H1 (cell line): ENCODE measurements at regions not wholly inside any gene's neighbourhood (a gene's known extent, or its start where the extent isn't known, plus 50 kb on each side); places are given as distances from the start of the nearest gene placed in this dataset.

Experiments
- CTCF ChIA-PET: fragments of 300-600 bp; sonication (Branson Sonifier 250); formaldehyde crosslinking; loops from one replicate; lab custom pipeline; 2021; ENCODE audit not compliant: partially characterized antibody; lab: Charles Lee
- POLR2A ChIA-PET: fragments of 300-600 bp; sonication (Branson Sonifier 250); formaldehyde crosslinking; loops from one replicate; lab custom pipeline; 2021; ENCODE audit warnings: inconsistent platforms; ENCODE audit not compliant: partially characterized antibody; lab: Charles Lee
- DNase-seq, 2 experiments: peaks; one replicate each; pipeline versions ENCODE4 v3.0.0 to v3.0.0-alpha.2; 2010 to 2022; ENCODE audit warnings: low spot score in 2 of 2, low read depth in 1 of 2, mixed read lengths in 1 of 2
- FAIRE-seq: peaks from 2 replicates; lab custom pipeline; 2011; peaks lifted over from hg19 to GRCh38; lab: Jason Lieb, UNC
- H2AFZ ChIP-seq: 2 replicates; pipeline ENCODE4 v1.8.1; 2012; ENCODE audit warnings: low read length, inconsistent platforms
- H2AK5ac ChIP-seq: 2 replicates; pipeline ENCODE4 v1.6.1; 2013; ENCODE audit warnings: low read depth, low read length
- H2BK120ac ChIP-seq: replicated peaks from 2 replicates; pipeline ENCODE3; 2013; ENCODE audit warnings: low read depth, low read length, inconsistent platforms
- H2BK12ac ChIP-seq: 2 replicates; pipeline ENCODE4 v1.6.1; 2013; ENCODE audit warnings: low read depth, low read length
- H2BK15ac ChIP-seq: 2 replicates; pipeline ENCODE4 v1.6.1; 2013; ENCODE audit warnings: low read length
- H2BK20ac ChIP-seq: 2 replicates; pipeline ENCODE4 v1.6.1; 2013; ENCODE audit warnings: low read length
- H2BK5ac ChIP-seq: 2 replicates; pipeline ENCODE4 v1.6.1; 2013; ENCODE audit warnings: low read depth, low read length
- H3K14ac ChIP-seq: 2 replicates; pipeline ENCODE4 v1.6.1; 2013; ENCODE audit warnings: inconsistent platforms; ENCODE audit not compliant: insufficient read length
- H3K18ac ChIP-seq: 2 replicates; pipeline ENCODE4 v1.6.1; 2013; ENCODE audit warnings: low read length; ENCODE audit errors: extremely low read depth
- H3K23ac ChIP-seq: 2 replicates; pipeline ENCODE4 v1.6.1; 2013; ENCODE audit warnings: inconsistent platforms; ENCODE audit not compliant: insufficient read length
- H3K23me2 ChIP-seq: 2 replicates; pipeline ENCODE4 v1.6.1; 2013; ENCODE audit warnings: low read depth, low read length
- H3K27ac ChIP-seq: 2 replicates; pipeline ENCODE4 v1.6.1; 2011; ENCODE audit warnings: low read depth, low read length, inconsistent platforms
- H3K27me3 ChIP-seq, 4 experiments: replicated peaks in 1 of 4; 1 replicate in 1 of 4; 2 replicates in 3 of 4; pipeline versions ENCODE4 v1.6.1 to v1.8.1; 2011 to 2013; ENCODE audit warnings: low read length in 3 of 4, mild to moderate bottlenecking in 3 of 4, inconsistent platforms in 2 of 4, mixed read lengths in 2 of 4, moderate library complexity in 1 of 4; ENCODE audit not compliant: control insufficient read depth in 3 of 4, insufficient read depth in 3 of 4; ENCODE audit errors: extremely low read depth in 1 of 4
- H3K36me3 ChIP-seq, 4 experiments: 2 replicates each; pipeline versions ENCODE4 v1.6.1 to v1.8.1; 2011 to 2013; ENCODE audit warnings: mild to moderate bottlenecking in 4 of 4, low read length in 3 of 4, moderate library complexity in 2 of 4, control low read depth in 1 of 4, inconsistent platforms in 1 of 4; ENCODE audit not compliant: insufficient read depth in 4 of 4, control insufficient read depth in 2 of 4
- H3K4ac ChIP-seq: replicated peaks from 2 replicates; pipeline ENCODE3; 2013; ENCODE audit warnings: low read length, low read depth, mixed read lengths, inconsistent platforms; ENCODE audit not compliant: insufficient read length
- H3K4me1 ChIP-seq, 4 experiments: replicated peaks in 1 of 4; 1 replicate in 1 of 4; 2 replicates in 3 of 4; pipeline versions ENCODE4 v1.6.1 to v1.8.1; 2011 to 2013; ENCODE audit warnings: low read length in 3 of 4, inconsistent platforms in 2 of 4, mixed read lengths in 1 of 4; ENCODE audit not compliant: insufficient read depth in 4 of 4, control insufficient read depth in 3 of 4
- H3K4me2 ChIP-seq, 2 experiments: 2 replicates each; pipeline versions ENCODE4 v1.6.1 to v1.8.1; 2011 to 2013; ENCODE audit warnings: low read depth in 2 of 2, low read length in 2 of 2, control low read depth in 1 of 2, inconsistent platforms in 1 of 2, mild to moderate bottlenecking in 1 of 2; ENCODE audit not compliant: insufficient read depth in 1 of 2
- H3K4me3 ChIP-seq, 4 experiments: fragments of 200-600, 300-600 bp in 1 of 4; sonication (generic), shearing (Covaris generic), sonication (Bioruptor Twin) in 1 of 4; 2 replicates each; pipeline versions ENCODE4 v1.5.1 to v1.8.1; 2011 to 2016; ENCODE audit warnings: low read length in 4 of 4, low read depth in 3 of 4, control low read depth in 2 of 4, inconsistent platforms in 2 of 4, mild to moderate bottlenecking in 2 of 4, mixed read lengths in 1 of 4, moderate library complexity in 1 of 4; ENCODE audit not compliant: insufficient read depth in 2 of 4; ENCODE audit errors: extremely low read depth in 1 of 4
- H3K56ac ChIP-seq: replicated peaks from 2 replicates; pipeline ENCODE3; 2013; ENCODE audit warnings: low read depth, mild to moderate bottlenecking, mixed read lengths, low read length, inconsistent platforms; ENCODE audit not compliant: insufficient read length
- H3K79me1 ChIP-seq: 2 replicates; pipeline ENCODE4 v1.6.1; 2013; ENCODE audit warnings: low read depth, low read length, control low read depth
- H3K79me2 ChIP-seq, 2 experiments: 2 replicates each; pipeline versions ENCODE4 v1.6.1 to v1.8.1; 2012 to 2013; ENCODE audit warnings: low read length in 2 of 2, mild to moderate bottlenecking in 2 of 2, inconsistent platforms in 1 of 2; ENCODE audit not compliant: insufficient read depth in 2 of 2, control insufficient read depth in 1 of 2
- H3K9ac ChIP-seq, 4 experiments: replicated peaks in 1 of 4; 1 replicate in 1 of 4; 2 replicates in 3 of 4; pipeline versions ENCODE4 v1.6.1 to v1.8.1; 2011 to 2013; ENCODE audit warnings: low read depth in 3 of 4, low read length in 3 of 4, control low read depth in 2 of 4, mild to moderate bottlenecking in 2 of 4, moderate library complexity in 2 of 4, inconsistent platforms in 1 of 4; ENCODE audit errors: extremely low read depth in 1 of 4
- H3K9me3 ChIP-seq, 2 experiments: 2 replicates each; pipeline versions ENCODE4 v1.6.1 to v1.8.1; 2012 to 2013; ENCODE audit warnings: mild to moderate bottlenecking in 2 of 2, moderate library complexity in 2 of 2, control low read depth in 1 of 2, inconsistent platforms in 1 of 2, low read depth in 1 of 2, low read length in 1 of 2, mixed read lengths in 1 of 2; ENCODE audit not compliant: insufficient read depth in 2 of 2
- H4K20me1 ChIP-seq, 2 experiments: replicated peaks in 1 of 2; 2 replicates each; pipeline versions ENCODE3 to v1.8.1; 2011 to 2013; ENCODE audit warnings: inconsistent platforms in 2 of 2, low read length in 2 of 2, mild to moderate bottlenecking in 1 of 2; ENCODE audit not compliant: insufficient read depth in 2 of 2, control insufficient read depth in 1 of 2
- H4K5ac ChIP-seq: 2 replicates; pipeline ENCODE4 v1.6.1; 2013; ENCODE audit warnings: low read length, low read depth, mixed read lengths, inconsistent platforms; ENCODE audit not compliant: insufficient read length
- H4K8ac ChIP-seq: 2 replicates; pipeline ENCODE4 v1.8.0; 2013; ENCODE audit warnings: mild to moderate bottlenecking, moderate library complexity, low read length, inconsistent platforms; ENCODE audit not compliant: insufficient read depth; ENCODE audit errors: extremely low read depth
- H4K91ac ChIP-seq: replicated peaks from 2 replicates; pipeline ENCODE3; 2013; ENCODE audit warnings: low read length, mixed read lengths, inconsistent platforms; ENCODE audit not compliant: insufficient read length
- BACH1 ChIP-seq: IDR thresholded peaks from 2 replicates; pipeline ENCODE4 v1.6.1; 2012; ENCODE audit warnings: low read length, improper control_type of control experiment
- BCL11A ChIP-seq, 2 experiments: IDR thresholded peaks; one replicate each; pipeline ENCODE4 v1.6.1; 2011; ENCODE audit warnings: low read depth in 2 of 2, low read length in 2 of 2, mild to moderate bottlenecking in 2 of 2
- EGR1 ChIP-seq: IDR thresholded peaks from 2 replicates; pipeline ENCODE4 v1.6.1; 2011; ENCODE audit warnings: low read depth, low read length, borderline replicate concordance
- EP300 ChIP-seq, 2 experiments: IDR thresholded peaks; 1 replicate in 1 of 2; 2 replicates in 1 of 2; pipeline ENCODE4 v1.6.1; 2011 to 2012; ENCODE audit warnings: low read depth in 2 of 2, low read length in 2 of 2, mild to moderate bottlenecking in 2 of 2, borderline replicate concordance in 1 of 2, inconsistent platforms in 1 of 2, moderate library complexity in 1 of 2
- POLR2AphosphoS5 ChIP-seq: IDR thresholded peaks from 2 replicates; pipeline ENCODE4 v1.6.1; 2011; ENCODE audit warnings: low read depth, low read length
- RFX5 ChIP-seq: IDR thresholded peaks from 2 replicates; pipeline ENCODE4 v1.6.1; 2011; ENCODE audit warnings: low read depth, low read length, improper control_type of control experiment, borderline replicate concordance
- RXRA ChIP-seq: IDR thresholded peaks from 2 replicates; pipeline ENCODE4 v1.6.1; 2011; ENCODE audit warnings: low read depth, mild to moderate bottlenecking, low read length, moderate library complexity; ENCODE audit not compliant: insufficient read depth
- SIRT6 ChIP-seq: IDR thresholded peaks from one replicate; pipeline ENCODE4 v1.7.1; 2012; ENCODE audit warnings: low read length, inconsistent platforms
- SP2 ChIP-seq: IDR thresholded peaks from 2 replicates; pipeline ENCODE4 v1.6.1; 2012; ENCODE audit warnings: mild to moderate bottlenecking, low read length, inconsistent platforms
- SP4 ChIP-seq: IDR thresholded peaks from 2 replicates; pipeline ENCODE4 v1.6.1; 2012; ENCODE audit warnings: low read length, inconsistent platforms
- TBP ChIP-seq: IDR thresholded peaks from 2 replicates; pipeline ENCODE4 v1.6.1; 2011; ENCODE audit warnings: low read depth, low read length, improper control_type of control experiment
- TCF12 ChIP-seq: IDR thresholded peaks from 2 replicates; pipeline ENCODE4 v1.6.1; 2011; ENCODE audit warnings: low read depth, mild to moderate bottlenecking, low read length
- TEAD4 ChIP-seq: IDR thresholded peaks from 2 replicates; pipeline ENCODE4 v1.6.1; 2012; ENCODE audit warnings: low read depth, low read length, inconsistent platforms, mixed read lengths
- WGBS, 2 experiments: shearing (Covaris generic) in 1 of 2; methylation state at CpG; one replicate each; pipeline versions ENCODE4 v1.1.6 to v1.1.7; 2013 to 2015; ENCODE audit warnings: low lambda C conversion rate in 2 of 2, mixed read lengths in 2 of 2, inconsistent platforms in 1 of 2, low coverage in 1 of 2, missing lambda C conversion rate in 1 of 2; ENCODE audit not compliant: insufficient replicate concordance in 2 of 2, insufficient coverage in 1 of 2, insufficient read length in 1 of 2; ENCODE audit errors: extremely low coverage in 1 of 2, missing lambda C conversion rate in 1 of 2; 5-methylcytosine and 5-hydroxymethylcytosine counted together
- TF ChIP-seq, protein P1 (sequence below): IDR thresholded peaks from 2 replicates; pipeline ENCODE4 v1.6.1; 2012; ENCODE audit warnings: low read length, inconsistent platforms

DNA sequence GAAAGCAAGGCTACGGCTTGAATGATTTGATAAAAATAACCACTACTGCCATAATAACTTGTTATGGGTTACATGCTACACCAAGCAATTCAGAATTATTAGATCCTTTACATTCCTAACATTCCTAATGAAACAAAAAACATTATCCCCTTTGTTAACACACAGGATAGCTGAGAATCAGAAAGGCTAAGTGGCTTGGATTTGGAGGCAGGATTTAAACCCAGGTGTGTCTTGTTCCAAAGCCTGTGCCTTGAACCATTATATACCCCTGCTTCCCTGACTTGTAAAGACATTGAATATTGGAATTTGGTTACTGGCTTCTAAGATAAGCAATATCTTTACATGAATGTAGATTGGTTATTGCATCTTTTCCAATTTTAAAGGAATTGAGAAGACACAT lies 417.1 kb upstream of the GOLIM4 start:
- H4K8ac ChIP-seq, result no peak overlapping the region
- H4K91ac ChIP-seq, result no peak overlapping the region
- H3K23me2 ChIP-seq, result no peaks in the 10 kb centered on the region
- H3K79me2 ChIP-seq, result no peaks in the 10 kb centered on the region
- peak overlapping the region; percentile 67 for H4K5ac ChIP-seq
- no peaks in the 10 kb centered on the region for H3K79me1 ChIP-seq
- no peak overlapping the region for H3K14ac ChIP-seq
- 89% methylated on average over 1 of the region's 1 CpG; no CpG with 5 or more reads in 1 of the 2 experiments for WGBS, 2 experiments
- H3K27me3 ChIP-seq, result no peaks in the 10 kb centered on the region
- H3K9me3 ChIP-seq, result no peaks in the 10 kb centered on the region
- H2BK5ac ChIP-seq, result no peak overlapping the region
- ChIA-PET CTCF (interaction anchor here (1.1 to 2.4 kb wide), 4 partner anchors 14 to 111 kb away, joined by 3 to 9 read pairs (median 3); no protein-coding TSS in a partner anchor), POLR2A (no interaction called here)
- H2BK120ac ChIP-seq, result no peak overlapping the region
- no peak for DNase-seq
- H3K4ac ChIP-seq, result no peak overlapping the region
- H3K23ac ChIP-seq, result no peak overlapping the region
- no peak overlapping the region for H2BK20ac ChIP-seq
- H2BK12ac ChIP-seq, result no peak overlapping the region
- FAIRE-seq, result peak; percentile 87
- no peak overlapping the region for H2AK5ac ChIP-seq
- H3K9ac ChIP-seq, result no peak overlapping the region
- no peak overlapping the region for H3K56ac ChIP-seq
- no peaks in the 10 kb centered on the region for H3K36me3 ChIP-seq
- no peak overlapping the region; a peak in 1 of 8 replicates for H3K4me3 ChIP-seq
- no peak overlapping the region for H3K18ac ChIP-seq
- H3K4me1 ChIP-seq, result peaks cover 2 to 8% (median 5%) of the 10 kb centered on the region in 4 experiments; a peak in 4 of 7 replicates
- H3K27ac ChIP-seq, result no peak overlapping the region; the same call in 1 of the 2 replicates
- H2BK15ac ChIP-seq, result no peak overlapping the region
- H3K4me2 ChIP-seq, result no peak overlapping the region
- H2AFZ ChIP-seq, result no peak overlapping the region
- H4K20me1 ChIP-seq, result no peaks in the 10 kb centered on the region
- no peak for TF ChIP-seq SP2
- 0 out of 2 replicates have a peak, but pooled peaks have one; percentile 33 for TF ChIP-seq TCF12
- no peak for TF ChIP-seq RFX5
- TF ChIP-seq TBP, result no peak
- TF ChIP-seq SP4, result no peak
- no peak for TF ChIP-seq SIRT6
- no peak for TF ChIP-seq BCL11A (IDR thresholded peaks at IDR 0.05; ENCODE audit: low read depth in 2 of 2, low read length in 2 of 2)
- TF ChIP-seq POLR2AphosphoS5, result no peak
- TF ChIP-seq EGR1, result no peak
- 0 out of 2 replicates have a peak, but pooled peaks have one; percentile 36 for TF ChIP-seq TEAD4
- TF ChIP-seq, protein P1, sequence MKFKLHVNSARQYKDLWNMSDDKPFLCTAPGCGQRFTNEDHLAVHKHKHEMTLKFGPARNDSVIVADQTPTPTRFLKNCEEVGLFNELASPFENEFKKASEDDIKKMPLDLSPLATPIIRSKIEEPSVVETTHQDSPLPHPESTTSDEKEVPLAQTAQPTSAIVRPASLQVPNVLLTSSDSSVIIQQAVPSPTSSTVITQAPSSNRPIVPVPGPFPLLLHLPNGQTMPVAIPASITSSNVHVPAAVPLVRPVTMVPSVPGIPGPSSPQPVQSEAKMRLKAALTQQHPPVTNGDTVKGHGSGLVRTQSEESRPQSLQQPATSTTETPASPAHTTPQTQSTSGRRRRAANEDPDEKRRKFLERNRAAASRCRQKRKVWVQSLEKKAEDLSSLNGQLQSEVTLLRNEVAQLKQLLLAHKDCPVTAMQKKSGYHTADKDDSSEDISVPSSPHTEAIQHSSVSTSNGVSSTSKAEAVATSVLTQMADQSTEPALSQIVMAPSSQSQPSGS, result no peak
- TF ChIP-seq EP300 (IDR thresholded peaks at IDR 0.05; ENCODE audit: borderline replicate concordance in 1 of 2, low read depth in 2 of 2, low read length in 2 of 2), result no peak
- TF ChIP-seq BACH1, result no peak
- TF ChIP-seq RXRA, result no peak
